MM.1S (cell line): ENCODE measurements at regions not wholly inside any gene's neighbourhood (a gene's known extent, or its start where the extent isn't known, plus 50 kb on each side); places are given as distances from the start of the nearest gene placed in this dataset.
"Not testable (repeated sequence)": the region's sequence is repeated elsewhere in the genome, so short reads cannot be mapped to it uniquely, and the experiment has no call there.

Experiments used
- DNase-seq: peaks from one replicate; pipeline ENCODE4 v3.0.0-alpha.2; 2015
- H2AFZ ChIP-seq: fragments of 300-600 bp; sonication (generic); 2 replicates; pipeline ENCODE4 v1.6.0; 2016; ENCODE audit warnings: antibody characterized with exemption, low read length
- H3F3A ChIP-seq: fragments of 300-600 bp; sonication (generic); 2 replicates; pipeline ENCODE4 v1.6.1; 2016; ENCODE audit warnings: mild to moderate bottlenecking, antibody characterized with exemption, low read length, moderate library complexity, mixed read lengths; ENCODE audit not compliant: insufficient read depth
- H3K27ac ChIP-seq: fragments of 300-600 bp; sonication (generic); 2 replicates; pipeline ENCODE4 v1.5.1; 2016; ENCODE audit warnings: mild to moderate bottlenecking, low read length
- H3K27me3 ChIP-seq: fragments of 300-600 bp; sonication (generic); replicated peaks from 2 replicates; pipeline ENCODE4 v1.6.0; 2016; ENCODE audit warnings: low read length; ENCODE audit not compliant: insufficient read depth
- H3K36me3 ChIP-seq: fragments of 300-600 bp; sonication (generic); replicated peaks from 2 replicates; pipeline ENCODE4 v1.6.1; 2016; ENCODE audit warnings: mild to moderate bottlenecking, low read length, mixed read lengths; ENCODE audit not compliant: insufficient read depth
- H3K4me1 ChIP-seq: fragments of 300-600 bp; sonication (generic); 2 replicates; pipeline ENCODE4 v1.6.1; 2016; ENCODE audit warnings: low read length, mixed read lengths
- H3K4me2 ChIP-seq: fragments of 300-600 bp; sonication (generic); 2 replicates; pipeline ENCODE4 v1.6.0; 2016; ENCODE audit warnings: low read depth, low read length
- H3K4me3 ChIP-seq: fragments of 300-600 bp; sonication (generic); 2 replicates; pipeline ENCODE4 v1.5.1; 2016; ENCODE audit warnings: low read length, mixed read lengths
- H3K79me2 ChIP-seq: fragments of 300-600 bp; sonication (generic); 2 replicates; pipeline ENCODE4 v1.6.1; 2016; ENCODE audit warnings: mixed run types, low read length, mixed read lengths
- H3K9ac ChIP-seq: fragments of 300-600 bp; sonication (generic); 2 replicates; pipeline ENCODE4 v1.6.1; 2016; ENCODE audit warnings: low read length, mixed read lengths
- H3K9me2 ChIP-seq: fragments of 300-600 bp; sonication (generic); replicated peaks from 2 replicates; pipeline ENCODE4 v1.6.1; 2016; ENCODE audit warnings: mild to moderate bottlenecking, low read length, mixed read lengths; ENCODE audit not compliant: insufficient read depth
- H3K9me3 ChIP-seq: fragments of 300-600 bp; sonication (generic); replicated peaks from 2 replicates; pipeline ENCODE4 v1.6.1; 2016; ENCODE audit warnings: mild to moderate bottlenecking, low read length, mixed read lengths; ENCODE audit not compliant: insufficient read depth
- H4K20me1 ChIP-seq: fragments of 300-600 bp; sonication (generic); 2 replicates; pipeline ENCODE4 v1.6.1; 2016; ENCODE audit warnings: mild to moderate bottlenecking, low read length, moderate library complexity, mixed read lengths; ENCODE audit not compliant: insufficient read depth
- EZH2 ChIP-seq: fragments of 300-600 bp; sonication (generic); optimal IDR thresholded peaks from 2 replicates; pipeline ENCODE3; 2017; ENCODE audit warnings: low read depth, mild to moderate bottlenecking, antibody characterized with exemption, low read length, mixed read lengths
- EZH2phosphoT487 ChIP-seq: fragments of 300-600 bp; sonication (generic); IDR thresholded peaks from 2 replicates; pipeline ENCODE4 v1.6.1; 2018; ENCODE audit warnings: antibody characterized with exemption, low read length
- TF ChIP-seq, protein P1 (sequence below): fragments of 300-600 bp; sonication (generic); IDR thresholded peaks from 2 replicates; pipeline ENCODE4 v1.5.1; 2016; ENCODE audit warnings: antibody characterized with exemption, low read length, mixed read lengths

DNA sequence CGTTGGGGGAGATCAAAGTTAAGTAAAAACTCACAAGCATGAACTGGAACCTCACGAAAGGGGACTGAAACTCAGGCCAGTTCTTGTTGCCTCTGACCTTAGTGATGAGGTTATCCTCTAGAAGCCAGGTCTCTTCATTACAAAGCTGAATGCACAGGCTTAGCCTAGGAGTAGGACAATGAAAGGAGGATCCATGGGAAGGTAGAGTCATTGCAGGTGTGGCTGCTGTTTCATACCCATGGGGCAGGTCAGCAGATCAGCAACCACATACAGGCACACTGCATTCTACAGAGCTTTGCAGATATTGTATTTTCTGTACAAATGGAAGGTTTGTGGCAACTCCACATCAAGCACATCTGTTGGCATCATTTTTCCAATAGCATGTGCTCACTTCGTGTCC, 341.3 kb upstream of the SOX9 start:
- Histone ChIP-seq H3K79me2 (no peaks in the 10 kb centered on the region), H3K4me2 (no peak overlapping the region), H3K36me3 (no peaks in the 10 kb centered on the region), H3K9me2 (no peaks in the 10 kb centered on the region; the same call in 1 of the 2 replicates), H4K20me1 (no peaks in the 10 kb centered on the region), H3K4me3 (no peak overlapping the region), H3K4me1 (no peaks in the 10 kb centered on the region), H3K9me3 (no peaks in the 10 kb centered on the region), H3K9ac (no peak overlapping the region), H3K27me3 (no peaks in the 10 kb centered on the region), H3K27ac (no peak overlapping the region), H2AFZ (no peak overlapping the region), H3F3A (no peaks in the 10 kb centered on the region)
- TF ChIP-seq EZH2phosphoT487: no peak
- DNase-seq: no peak

DNA sequence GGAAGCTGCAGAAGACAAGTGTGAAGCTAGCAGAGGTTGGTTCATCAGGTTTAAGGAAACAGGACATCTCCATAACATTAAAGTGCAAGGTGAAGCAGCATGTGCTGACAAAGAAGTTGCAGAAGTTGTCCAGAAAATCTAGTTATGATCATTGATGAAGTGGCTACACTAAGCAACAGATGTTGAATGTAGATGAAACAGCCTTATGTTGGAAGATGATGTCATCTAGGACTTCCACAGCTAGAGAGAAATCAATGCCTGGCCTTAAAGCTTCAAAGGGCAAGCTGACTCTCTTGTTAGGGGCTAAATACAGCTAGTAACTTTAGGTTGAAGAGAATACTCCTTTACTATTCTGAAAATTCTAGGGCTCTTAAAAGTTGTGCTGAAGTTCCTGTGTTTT, 340.2 kb upstream of the SOX9 start:
- Histone ChIP-seq H3K9me2 (no peaks in the 10 kb centered on the region), H3K79me2 (no peaks in the 10 kb centered on the region), H4K20me1 (no peaks in the 10 kb centered on the region), H3F3A (no peaks in the 10 kb centered on the region), H2AFZ (no peak overlapping the region), H3K4me2 (no peak overlapping the region), H3K4me3 (no peak overlapping the region), H3K9ac (no peak overlapping the region), H3K27me3 (no peaks in the 10 kb centered on the region), H3K9me3 (no peaks in the 10 kb centered on the region), H3K27ac (no peak overlapping the region), H3K4me1 (no peaks in the 10 kb centered on the region), H3K36me3 (no peaks in the 10 kb centered on the region)
- TF ChIP-seq, protein P1, sequence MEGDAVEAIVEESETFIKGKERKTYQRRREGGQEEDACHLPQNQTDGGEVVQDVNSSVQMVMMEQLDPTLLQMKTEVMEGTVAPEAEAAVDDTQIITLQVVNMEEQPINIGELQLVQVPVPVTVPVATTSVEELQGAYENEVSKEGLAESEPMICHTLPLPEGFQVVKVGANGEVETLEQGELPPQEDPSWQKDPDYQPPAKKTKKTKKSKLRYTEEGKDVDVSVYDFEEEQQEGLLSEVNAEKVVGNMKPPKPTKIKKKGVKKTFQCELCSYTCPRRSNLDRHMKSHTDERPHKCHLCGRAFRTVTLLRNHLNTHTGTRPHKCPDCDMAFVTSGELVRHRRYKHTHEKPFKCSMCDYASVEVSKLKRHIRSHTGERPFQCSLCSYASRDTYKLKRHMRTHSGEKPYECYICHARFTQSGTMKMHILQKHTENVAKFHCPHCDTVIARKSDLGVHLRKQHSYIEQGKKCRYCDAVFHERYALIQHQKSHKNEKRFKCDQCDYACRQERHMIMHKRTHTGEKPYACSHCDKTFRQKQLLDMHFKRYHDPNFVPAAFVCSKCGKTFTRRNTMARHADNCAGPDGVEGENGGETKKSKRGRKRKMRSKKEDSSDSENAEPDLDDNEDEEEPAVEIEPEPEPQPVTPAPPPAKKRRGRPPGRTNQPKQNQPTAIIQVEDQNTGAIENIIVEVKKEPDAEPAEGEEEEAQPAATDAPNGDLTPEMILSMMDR: no peak
- TF ChIP-seq EZH2phosphoT487 (no peak), EZH2 (no peak)
- no peak for DNase-seq

DNA sequence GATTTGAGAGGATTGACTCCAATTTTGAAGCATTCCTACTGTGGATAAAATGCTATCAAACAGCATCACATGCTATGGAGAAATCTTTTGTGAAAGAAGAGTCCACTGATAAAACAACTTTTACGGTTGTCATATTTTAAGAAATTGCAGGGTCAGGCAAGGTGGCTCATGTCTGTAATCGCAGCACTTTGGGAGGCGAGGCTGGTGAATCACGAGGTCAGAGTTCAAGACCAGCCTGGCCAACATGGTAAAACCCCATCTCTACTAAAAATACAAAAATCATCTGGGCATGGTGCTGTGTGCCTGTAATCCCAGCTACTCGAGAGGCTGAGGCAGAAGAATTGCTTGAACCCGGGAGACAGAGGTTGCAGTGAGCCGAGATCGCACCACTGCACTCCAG, 338.8 kb upstream of the SOX9 start:
- H3K27ac ChIP-seq, H3K9ac ChIP-seq, H3F3A ChIP-seq, DNase-seq, H2AFZ ChIP-seq, H3K79me2 ChIP-seq, H3K4me1 ChIP-seq, H4K20me1 ChIP-seq, H3K4me3 ChIP-seq, H3K9me2 ChIP-seq, H3K36me3 ChIP-seq, H3K9me3 ChIP-seq, H3K4me2 ChIP-seq, H3K27me3 ChIP-seq: not testable (repeated sequence)

DNA sequence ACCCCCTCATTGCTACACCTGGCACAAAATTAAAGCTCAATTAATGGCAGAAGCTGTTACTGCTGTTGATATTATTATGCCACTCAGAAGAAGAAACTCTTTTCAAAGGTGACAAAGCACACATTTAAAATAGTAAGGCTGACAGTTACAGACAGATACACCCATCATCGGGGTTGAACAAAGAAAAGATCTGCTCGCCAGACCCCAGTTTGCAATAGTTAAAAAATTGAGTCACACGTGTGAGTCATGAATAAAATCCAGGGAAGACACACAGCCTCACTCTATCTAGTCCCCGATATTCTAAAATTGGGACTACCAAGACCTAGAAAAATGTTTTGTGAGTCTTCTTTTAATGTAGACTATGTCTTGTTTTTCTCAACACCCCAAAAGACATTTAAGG, 330.0 kb upstream of the SOX9 start:
- H3K4me3 ChIP-seq: no peak overlapping the region
- H2AFZ ChIP-seq: no peak overlapping the region
- H3K9me2 ChIP-seq: no peaks in the 10 kb centered on the region
- H3K9me3 ChIP-seq: no peaks in the 10 kb centered on the region
- DNase-seq: no peak
- H3K27me3 ChIP-seq: no peaks in the 10 kb centered on the region
- H3K9ac ChIP-seq: no peak overlapping the region
- H3K4me1 ChIP-seq: no peaks in the 10 kb centered on the region
- no peaks in the 10 kb centered on the region for H3K36me3 ChIP-seq
- H3K79me2 ChIP-seq: no peaks in the 10 kb centered on the region
- no peak overlapping the region for H3K4me2 ChIP-seq
- no peaks in the 10 kb centered on the region for H3F3A ChIP-seq
- no peaks in the 10 kb centered on the region for H4K20me1 ChIP-seq
- no peak overlapping the region for H3K27ac ChIP-seq
- no peak for TF ChIP-seq EZH2phosphoT487
- TF ChIP-seq, protein P1: no peak
- no peak for TF ChIP-seq EZH2
